A673 (cell line): ENCODE measurements at regions not wholly inside any gene's neighbourhood (a gene's known extent, or its start where the extent isn't known, plus 50 kb on each side); places are given as distances from the start of the nearest gene placed in this dataset.

Experiments used
- EZH2 ChIP-seq: fragments of 200-600 bp; sonication (generic); IDR thresholded peaks from 2 replicates; pipeline ENCODE4 v1.6.1; 2017; ENCODE audit warnings: borderline replicate concordance, low read depth, mild to moderate bottlenecking, mixed read lengths, antibody characterized with exemption, low read length; ENCODE audit not compliant: poor library complexity, severe bottlenecking
- TF ChIP-seq, protein P1 (sequence below): fragments of 300-800, 200-600 bp; sonication (generic); conservative IDR thresholded peaks from 2 replicates; pipeline ENCODE4 v1.5.1; 2017; ENCODE audit warnings: low read depth, mild to moderate bottlenecking, antibody characterized with exemption, low read length, moderate library complexity, mixed read lengths

DNA sequence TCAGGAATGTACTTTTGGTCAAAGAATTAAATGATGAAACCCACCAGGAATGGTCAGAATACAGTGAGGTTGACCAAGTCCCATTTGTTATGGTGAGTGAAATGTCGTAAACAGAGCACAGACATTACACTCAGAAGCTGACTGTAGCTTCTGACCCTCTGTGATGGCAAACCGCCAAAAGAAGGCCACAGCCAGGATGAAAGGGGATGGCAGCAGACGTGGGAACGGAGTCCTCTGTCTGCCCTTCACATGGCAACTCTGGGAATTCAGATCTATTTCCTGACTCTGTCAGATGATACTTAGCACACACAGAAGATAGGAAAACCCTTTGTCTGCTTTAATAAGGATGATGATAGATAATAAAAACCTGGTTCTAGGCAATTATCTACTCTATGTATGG, 757.1 kb downstream of the SORCS3 start:
- TF ChIP-seq EZH2, result no peak
- TF ChIP-seq, protein P1, sequence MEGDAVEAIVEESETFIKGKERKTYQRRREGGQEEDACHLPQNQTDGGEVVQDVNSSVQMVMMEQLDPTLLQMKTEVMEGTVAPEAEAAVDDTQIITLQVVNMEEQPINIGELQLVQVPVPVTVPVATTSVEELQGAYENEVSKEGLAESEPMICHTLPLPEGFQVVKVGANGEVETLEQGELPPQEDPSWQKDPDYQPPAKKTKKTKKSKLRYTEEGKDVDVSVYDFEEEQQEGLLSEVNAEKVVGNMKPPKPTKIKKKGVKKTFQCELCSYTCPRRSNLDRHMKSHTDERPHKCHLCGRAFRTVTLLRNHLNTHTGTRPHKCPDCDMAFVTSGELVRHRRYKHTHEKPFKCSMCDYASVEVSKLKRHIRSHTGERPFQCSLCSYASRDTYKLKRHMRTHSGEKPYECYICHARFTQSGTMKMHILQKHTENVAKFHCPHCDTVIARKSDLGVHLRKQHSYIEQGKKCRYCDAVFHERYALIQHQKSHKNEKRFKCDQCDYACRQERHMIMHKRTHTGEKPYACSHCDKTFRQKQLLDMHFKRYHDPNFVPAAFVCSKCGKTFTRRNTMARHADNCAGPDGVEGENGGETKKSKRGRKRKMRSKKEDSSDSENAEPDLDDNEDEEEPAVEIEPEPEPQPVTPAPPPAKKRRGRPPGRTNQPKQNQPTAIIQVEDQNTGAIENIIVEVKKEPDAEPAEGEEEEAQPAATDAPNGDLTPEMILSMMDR, result no peak
